GM23338 (cell line): ENCODE measurements at regions not wholly inside any gene's neighbourhood (a gene's known extent, or its start where the extent isn't known, plus 50 kb on each side); places are given as distances from the start of the nearest gene placed in this dataset.

Experiments used
- ATAC-seq: fragments of 200-7000 bp; cut with Tn5 transposase; 3 replicates; pipeline ENCODE4 v1.9.1; 2020
- DNase-seq: peaks from one replicate; pipeline ENCODE4 v3.0.0-alpha.2; 2015; ENCODE audit warnings: low spot score
- H2AFZ ChIP-seq: fragments of 200-600 bp; sonication (generic); 2 replicates; pipeline ENCODE4 v1.8.0; 2016; ENCODE audit warnings: antibody characterized with exemption, mild to moderate bottlenecking, moderate library complexity
- H3F3A ChIP-seq: fragments of 200-600 bp; sonication (generic); replicated peaks from 2 replicates; pipeline ENCODE4 v1.8.0; 2017; ENCODE audit warnings: antibody characterized with exemption, mixed run types, low read depth
- H3K27ac ChIP-seq: fragments of 200-600 bp; sonication (generic); 2 replicates; pipeline ENCODE4 v1.6.1; 2016; ENCODE audit warnings: low read depth
- H3K27me3 ChIP-seq: fragments of 200-600 bp; sonication (generic); 2 replicates; pipeline ENCODE4 v1.8.0; 2016; ENCODE audit warnings: mild to moderate bottlenecking, mixed run types, moderate library complexity; ENCODE audit not compliant: insufficient read depth
- H3K36me3 ChIP-seq: fragments of 200-600 bp; sonication (generic); 2 replicates; pipeline ENCODE4 v1.8.0; 2016; ENCODE audit warnings: mild to moderate bottlenecking; ENCODE audit not compliant: insufficient read depth
- H3K4me1 ChIP-seq: fragments of 200-600 bp; sonication (generic); 2 replicates; pipeline ENCODE4 v1.8.0; 2016; ENCODE audit warnings: mild to moderate bottlenecking, moderate library complexity; ENCODE audit not compliant: insufficient read depth
- H3K4me2 ChIP-seq: fragments of 200-600 bp; sonication (generic); 2 replicates; pipeline ENCODE4 v1.7.1; 2017; ENCODE audit warnings: mixed run types
- H3K4me3 ChIP-seq: fragments of 200-600 bp; sonication (generic); 2 replicates; pipeline ENCODE4 v1.6.1; 2016; ENCODE audit warnings: mixed run types
- H3K79me2 ChIP-seq: fragments of 200-600 bp; sonication (generic); replicated peaks from 2 replicates; pipeline ENCODE4 v1.8.0; 2017; ENCODE audit warnings: mild to moderate bottlenecking; ENCODE audit not compliant: insufficient read depth
- H3K9me2 ChIP-seq: fragments of 200-600 bp; sonication (generic); 2 replicates; pipeline ENCODE4 v1.8.0; 2017; ENCODE audit not compliant: insufficient read depth
- H4K20me1 ChIP-seq: fragments of 200-600 bp; sonication (generic); replicated peaks from 2 replicates; pipeline ENCODE4 v1.8.0; 2017; ENCODE audit warnings: mild to moderate bottlenecking; ENCODE audit not compliant: insufficient read depth
- H3K27ac Mint-ChIP-seq: 2 replicates; pipeline ENCODE4 v1.8.0; 2020; ENCODE audit warnings: inconsistent platforms, mild to moderate bottlenecking, moderate library complexity, mixed read lengths
- H3K27me3 Mint-ChIP-seq: 3 replicates; pipeline ENCODE4 v1.8.0; 2022; ENCODE audit warnings: low read depth, mild to moderate bottlenecking, moderate library complexity, mixed read lengths, inconsistent platforms; ENCODE audit not compliant: insufficient read depth, poor library complexity
- H3K36me3 Mint-ChIP-seq: 3 replicates; pipeline ENCODE4 v1.8.0; 2021; ENCODE audit warnings: low read depth, mild to moderate bottlenecking, inconsistent platforms, moderate library complexity, mixed read lengths
- H3K4me1 Mint-ChIP-seq: 3 replicates; pipeline ENCODE4 v1.8.0; 2020; ENCODE audit warnings: mild to moderate bottlenecking, inconsistent platforms, mixed read lengths
- H3K4me3 Mint-ChIP-seq: 3 replicates; pipeline ENCODE4 v1.8.0; 2021; ENCODE audit warnings: moderate library complexity, mild to moderate bottlenecking, inconsistent platforms, mixed read lengths
- H3K9me3 Mint-ChIP-seq: 3 replicates; pipeline ENCODE4 v1.8.0; 2020; ENCODE audit warnings: moderate library complexity, mild to moderate bottlenecking, inconsistent platforms, mixed read lengths
- CREB1 ChIP-seq: fragments of 250-450 bp; sonication (Bioruptor Pico); IDR thresholded peaks from 2 replicates; pipeline ENCODE4 v1.5.0; 2020; ENCODE audit warnings: low read depth, mild to moderate bottlenecking, moderate library complexity
- EZH2 ChIP-seq: fragments of 200-600 bp; sonication (generic); IDR thresholded peaks from one replicate; pipeline ENCODE4 v1.8.0; 2017; ENCODE audit warnings: antibody characterized with exemption, mild to moderate bottlenecking, low read depth; ENCODE audit not compliant: unreplicated experiment
- EZH2phosphoT487 ChIP-seq: fragments of 200-600 bp; sonication (generic); IDR thresholded peaks from one replicate; pipeline ENCODE4 v1.8.1; 2018; ENCODE audit warnings: antibody characterized with exemption; ENCODE audit not compliant: unreplicated experiment
- JUNB ChIP-seq: IDR thresholded peaks from one replicate; pipeline ENCODE4 v1.6.1; 2016; ENCODE audit warnings: antibody characterized with exemption; ENCODE audit not compliant: unreplicated experiment
- POLR2AphosphoS5 ChIP-seq: IDR thresholded peaks from 2 replicates; pipeline ENCODE4 v1.6.1; 2016; ENCODE audit warnings: antibody characterized with exemption, low read depth
- TF ChIP-seq, protein P1 (sequence below): fragments of 250-450 bp; sonication (Bioruptor Pico); IDR thresholded peaks from 2 replicates; pipeline ENCODE4 v1.5.0; 2020; ENCODE audit warnings: mild to moderate bottlenecking, moderate library complexity
- TF ChIP-seq, protein P2 (sequence below): IDR thresholded peaks from one replicate; pipeline ENCODE4 v1.6.1; 2018; ENCODE audit warnings: antibody characterized with exemption; ENCODE audit not compliant: unreplicated experiment
- TF ChIP-seq, protein P3 (sequence below), 2 experiments: fragments of 200-600 bp in 1 of 2; sonication (generic) in 1 of 2; conservative IDR thresholded peaks; 2 replicates each; pipeline versions ENCODE4 v1.5.1 to v1.6.1; 2016 to 2017; ENCODE audit warnings: antibody characterized with exemption in 2 of 2, low read depth in 2 of 2, mild to moderate bottlenecking in 2 of 2, moderate library complexity in 1 of 2

DNA sequence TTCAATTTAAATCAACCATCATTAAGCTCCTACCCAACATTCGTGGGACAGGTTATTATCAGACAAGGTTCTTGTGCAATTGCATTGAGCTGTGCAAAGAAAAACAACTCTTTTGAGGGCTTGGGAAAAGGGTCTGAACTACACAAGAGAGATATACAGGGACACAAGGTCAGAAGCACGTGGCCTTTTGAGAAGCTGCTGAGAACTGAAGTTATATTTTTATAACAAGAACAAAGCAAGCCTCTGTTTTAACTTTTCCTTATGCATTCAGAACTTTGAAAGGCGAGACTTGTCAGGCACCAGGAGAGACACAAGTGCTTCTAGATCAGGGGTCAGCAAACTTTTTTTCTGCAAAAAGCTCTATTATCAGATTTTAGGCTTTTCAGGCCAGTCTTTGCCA, 274.8 kb upstream of the VCX start (continued):
- TF ChIP-seq, protein P1, sequence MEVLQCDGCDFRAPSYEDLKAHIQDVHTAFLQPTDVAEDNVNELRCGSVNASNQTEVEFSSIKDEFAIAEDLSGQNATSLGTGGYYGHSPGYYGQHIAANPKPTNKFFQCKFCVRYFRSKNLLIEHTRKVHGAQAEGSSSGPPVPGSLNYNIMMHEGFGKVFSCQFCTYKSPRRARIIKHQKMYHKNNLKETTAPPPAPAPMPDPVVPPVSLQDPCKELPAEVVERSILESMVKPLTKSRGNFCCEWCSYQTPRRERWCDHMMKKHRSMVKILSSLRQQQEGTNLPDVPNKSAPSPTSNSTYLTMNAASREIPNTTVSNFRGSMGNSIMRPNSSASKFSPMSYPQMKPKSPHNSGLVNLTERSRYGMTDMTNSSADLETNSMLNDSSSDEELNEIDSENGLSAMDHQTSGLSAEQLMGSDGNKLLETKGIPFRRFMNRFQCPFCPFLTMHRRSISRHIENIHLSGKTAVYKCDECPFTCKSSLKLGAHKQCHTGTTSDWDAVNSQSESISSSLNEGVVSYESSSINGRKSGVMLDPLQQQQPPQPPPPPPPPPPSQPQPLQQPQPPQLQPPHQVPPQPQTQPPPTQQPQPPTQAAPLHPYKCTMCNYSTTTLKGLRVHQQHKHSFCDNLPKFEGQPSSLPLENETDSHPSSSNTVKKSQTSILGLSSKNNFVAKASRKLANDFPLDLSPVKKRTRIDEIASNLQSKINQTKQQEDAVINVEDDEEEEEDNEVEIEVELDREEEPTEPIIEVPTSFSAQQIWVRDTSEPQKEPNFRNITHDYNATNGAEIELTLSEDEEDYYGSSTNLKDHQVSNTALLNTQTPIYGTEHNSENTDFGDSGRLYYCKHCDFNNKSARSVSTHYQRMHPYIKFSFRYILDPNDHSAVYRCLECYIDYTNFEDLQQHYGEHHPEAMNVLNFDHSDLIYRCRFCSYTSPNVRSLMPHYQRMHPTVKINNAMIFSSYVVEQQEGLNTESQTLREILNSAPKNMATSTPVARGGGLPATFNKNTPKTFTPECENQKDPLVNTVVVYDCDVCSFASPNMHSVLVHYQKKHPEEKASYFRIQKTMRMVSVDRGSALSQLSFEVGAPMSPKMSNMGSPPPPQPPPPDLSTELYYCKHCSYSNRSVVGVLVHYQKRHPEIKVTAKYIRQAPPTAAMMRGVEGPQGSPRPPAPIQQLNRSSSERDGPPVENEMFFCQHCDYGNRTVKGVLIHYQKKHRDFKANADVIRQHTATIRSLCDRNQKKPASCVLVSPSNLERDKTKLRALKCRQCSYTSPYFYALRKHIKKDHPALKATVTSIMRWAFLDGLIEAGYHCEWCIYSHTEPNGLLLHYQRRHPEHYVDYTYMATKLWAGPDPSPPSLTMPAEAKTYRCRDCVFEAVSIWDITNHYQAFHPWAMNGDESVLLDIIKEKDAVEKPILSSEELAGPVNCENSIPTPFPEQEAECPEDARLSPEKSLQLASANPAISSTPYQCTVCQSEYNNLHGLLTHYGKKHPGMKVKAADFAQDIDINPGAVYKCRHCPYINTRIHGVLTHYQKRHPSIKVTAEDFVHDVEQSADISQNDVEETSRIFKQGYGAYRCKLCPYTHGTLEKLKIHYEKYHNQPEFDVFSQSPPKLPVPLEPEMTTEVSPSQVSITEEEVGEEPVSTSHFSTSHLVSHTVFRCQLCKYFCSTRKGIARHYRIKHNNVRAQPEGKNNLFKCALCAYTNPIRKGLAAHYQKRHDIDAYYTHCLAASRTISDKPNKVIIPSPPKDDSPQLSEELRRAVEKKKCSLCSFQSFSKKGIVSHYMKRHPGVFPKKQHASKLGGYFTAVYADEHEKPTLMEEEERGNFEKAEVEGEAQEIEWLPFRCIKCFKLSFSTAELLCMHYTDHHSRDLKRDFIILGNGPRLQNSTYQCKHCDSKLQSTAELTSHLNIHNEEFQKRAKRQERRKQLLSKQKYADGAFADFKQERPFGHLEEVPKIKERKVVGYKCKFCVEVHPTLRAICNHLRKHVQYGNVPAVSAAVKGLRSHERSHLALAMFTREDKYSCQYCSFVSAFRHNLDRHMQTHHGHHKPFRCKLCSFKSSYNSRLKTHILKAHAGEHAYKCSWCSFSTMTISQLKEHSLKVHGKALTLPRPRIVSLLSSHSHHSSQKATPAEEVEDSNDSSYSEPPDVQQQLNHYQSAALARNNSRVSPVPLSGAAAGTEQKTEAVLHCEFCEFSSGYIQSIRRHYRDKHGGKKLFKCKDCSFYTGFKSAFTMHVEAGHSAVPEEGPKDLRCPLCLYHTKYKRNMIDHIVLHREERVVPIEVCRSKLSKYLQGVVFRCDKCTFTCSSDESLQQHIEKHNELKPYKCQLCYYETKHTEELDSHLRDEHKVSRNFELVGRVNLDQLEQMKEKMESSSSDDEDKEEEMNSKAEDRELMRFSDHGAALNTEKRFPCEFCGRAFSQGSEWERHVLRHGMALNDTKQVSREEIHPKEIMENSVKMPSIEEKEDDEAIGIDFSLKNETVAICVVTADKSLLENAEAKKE (CRISPR knock-in tag) = no peak
- TF ChIP-seq POLR2AphosphoS5 (no peak), JUNB (no peak)
- TF ChIP-seq, protein P2, sequence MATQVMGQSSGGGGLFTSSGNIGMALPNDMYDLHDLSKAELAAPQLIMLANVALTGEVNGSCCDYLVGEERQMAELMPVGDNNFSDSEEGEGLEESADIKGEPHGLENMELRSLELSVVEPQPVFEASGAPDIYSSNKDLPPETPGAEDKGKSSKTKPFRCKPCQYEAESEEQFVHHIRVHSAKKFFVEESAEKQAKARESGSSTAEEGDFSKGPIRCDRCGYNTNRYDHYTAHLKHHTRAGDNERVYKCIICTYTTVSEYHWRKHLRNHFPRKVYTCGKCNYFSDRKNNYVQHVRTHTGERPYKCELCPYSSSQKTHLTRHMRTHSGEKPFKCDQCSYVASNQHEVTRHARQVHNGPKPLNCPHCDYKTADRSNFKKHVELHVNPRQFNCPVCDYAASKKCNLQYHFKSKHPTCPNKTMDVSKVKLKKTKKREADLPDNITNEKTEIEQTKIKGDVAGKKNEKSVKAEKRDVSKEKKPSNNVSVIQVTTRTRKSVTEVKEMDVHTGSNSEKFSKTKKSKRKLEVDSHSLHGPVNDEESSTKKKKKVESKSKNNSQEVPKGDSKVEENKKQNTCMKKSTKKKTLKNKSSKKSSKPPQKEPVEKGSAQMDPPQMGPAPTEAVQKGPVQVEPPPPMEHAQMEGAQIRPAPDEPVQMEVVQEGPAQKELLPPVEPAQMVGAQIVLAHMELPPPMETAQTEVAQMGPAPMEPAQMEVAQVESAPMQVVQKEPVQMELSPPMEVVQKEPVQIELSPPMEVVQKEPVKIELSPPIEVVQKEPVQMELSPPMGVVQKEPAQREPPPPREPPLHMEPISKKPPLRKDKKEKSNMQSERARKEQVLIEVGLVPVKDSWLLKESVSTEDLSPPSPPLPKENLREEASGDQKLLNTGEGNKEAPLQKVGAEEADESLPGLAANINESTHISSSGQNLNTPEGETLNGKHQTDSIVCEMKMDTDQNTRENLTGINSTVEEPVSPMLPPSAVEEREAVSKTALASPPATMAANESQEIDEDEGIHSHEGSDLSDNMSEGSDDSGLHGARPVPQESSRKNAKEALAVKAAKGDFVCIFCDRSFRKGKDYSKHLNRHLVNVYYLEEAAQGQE = no peak

DNA sequence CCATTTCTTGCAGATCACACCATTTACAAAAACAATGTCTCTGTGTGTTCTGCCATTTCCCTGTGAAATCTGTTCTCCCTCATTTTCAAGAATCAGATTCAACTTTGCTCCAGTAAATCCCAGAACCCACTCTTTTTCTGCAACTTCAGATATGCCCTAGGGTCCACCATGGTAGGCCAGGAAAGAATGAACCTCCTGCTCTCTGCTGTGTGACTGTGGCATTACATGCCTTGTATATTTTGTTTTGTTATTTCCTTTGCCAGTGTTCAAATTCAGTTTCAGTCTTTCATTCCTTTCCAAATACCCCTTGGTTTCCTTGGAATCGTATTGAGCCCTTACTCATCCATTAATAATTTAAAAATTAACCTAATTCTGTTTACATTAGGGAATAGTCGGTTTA, 290.2 kb upstream of the VCX start:
- H3K27ac Mint-ChIP-seq = no peak overlapping the region
- ATAC-seq (no peak), DNase-seq (no peak)
- Histone ChIP-seq H3K79me2 (no peaks in the 10 kb centered on the region), H3K9me2 (no peaks in the 10 kb centered on the region), H4K20me1 (no peaks in the 10 kb centered on the region), H3F3A (no peaks in the 10 kb centered on the region), H3K36me3 (no peaks in the 10 kb centered on the region), H3K27me3 (no peaks in the 10 kb centered on the region), H2AFZ (no peak overlapping the region), H3K4me2 (no peak overlapping the region), H3K4me3 (no peak overlapping the region), H3K4me1 (no peaks in the 10 kb centered on the region), H3K27ac (no peak overlapping the region)
- no peaks in the 10 kb centered on the region for H3K4me1 Mint-ChIP-seq
- no peak overlapping the region for H3K4me3 Mint-ChIP-seq
- no peaks in the 10 kb centered on the region for H3K36me3 Mint-ChIP-seq
- H3K27me3 Mint-ChIP-seq = no peaks in the 10 kb centered on the region
- H3K9me3 Mint-ChIP-seq = no peaks in the 10 kb centered on the region
- TF ChIP-seq EZH2 (no peak), CREB1 (CRISPR knock-in tag) (no peak), JUNB (no peak), EZH2phosphoT487 (no peak)
- TF ChIP-seq, protein P3, sequence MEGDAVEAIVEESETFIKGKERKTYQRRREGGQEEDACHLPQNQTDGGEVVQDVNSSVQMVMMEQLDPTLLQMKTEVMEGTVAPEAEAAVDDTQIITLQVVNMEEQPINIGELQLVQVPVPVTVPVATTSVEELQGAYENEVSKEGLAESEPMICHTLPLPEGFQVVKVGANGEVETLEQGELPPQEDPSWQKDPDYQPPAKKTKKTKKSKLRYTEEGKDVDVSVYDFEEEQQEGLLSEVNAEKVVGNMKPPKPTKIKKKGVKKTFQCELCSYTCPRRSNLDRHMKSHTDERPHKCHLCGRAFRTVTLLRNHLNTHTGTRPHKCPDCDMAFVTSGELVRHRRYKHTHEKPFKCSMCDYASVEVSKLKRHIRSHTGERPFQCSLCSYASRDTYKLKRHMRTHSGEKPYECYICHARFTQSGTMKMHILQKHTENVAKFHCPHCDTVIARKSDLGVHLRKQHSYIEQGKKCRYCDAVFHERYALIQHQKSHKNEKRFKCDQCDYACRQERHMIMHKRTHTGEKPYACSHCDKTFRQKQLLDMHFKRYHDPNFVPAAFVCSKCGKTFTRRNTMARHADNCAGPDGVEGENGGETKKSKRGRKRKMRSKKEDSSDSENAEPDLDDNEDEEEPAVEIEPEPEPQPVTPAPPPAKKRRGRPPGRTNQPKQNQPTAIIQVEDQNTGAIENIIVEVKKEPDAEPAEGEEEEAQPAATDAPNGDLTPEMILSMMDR (conservative IDR thresholded peaks at IDR 0.05; ENCODE audit: low read depth in 2 of 2) = peak; percentile 31 to 41; a peak in 3 of 4 replicates
- TF ChIP-seq, protein P2 = no peak
